MCF 10A (cell line): ENCODE measurements at regions not wholly inside any gene's neighbourhood (a gene's known extent, or its start where the extent isn't known, plus 50 kb on each side); places are given as distances from the start of the nearest gene placed in this dataset.

ENCODE experiments used
- BruUV-seq: library from RNA; stranded (reverse); fragments of 400-500 nt; replicated peaks from 2 replicates; lab custom pipeline; 2021; lab: Mats Ljungman, UMichigan
- CTCF ChIA-PET: fragments of 300-600 bp; sonication (Branson Sonifier 250); formaldehyde crosslinking; extraction: SDS; loops from one replicate; lab custom pipeline; 2021; ENCODE audit warnings: antibody characterized with exemption, inconsistent platforms; lab: Yijun Ruan, JAX
- POLR2A ChIA-PET: fragments of 300-600, 350-650 bp; sonication (Branson Sonifier 250); formaldehyde crosslinking; extraction: SDS; loops from one replicate; lab custom pipeline; 2020; ENCODE audit warnings: antibody characterized with exemption, inconsistent platforms; lab: Yijun Ruan, JAX
- DNase-seq: peaks from one replicate; pipeline ENCODE4 v3.0.0-alpha.2; 2018; ENCODE audit not compliant: unreplicated experiment
- H3K27ac Mint-ChIP-seq: one replicate; pipeline ENCODE4 v1.8.0; 2022; ENCODE audit warnings: mild to moderate bottlenecking, low read depth, mixed read lengths; ENCODE audit not compliant: unreplicated experiment
- H3K27me3 Mint-ChIP-seq: one replicate; pipeline ENCODE4 v1.8.0; 2022; ENCODE audit warnings: mixed read lengths; ENCODE audit not compliant: insufficient read depth, unreplicated experiment
- H3K36me3 Mint-ChIP-seq: one replicate; pipeline ENCODE4 v1.8.0; 2022; ENCODE audit warnings: mild to moderate bottlenecking, moderate library complexity, mixed read lengths; ENCODE audit not compliant: insufficient read depth, unreplicated experiment
- H3K4me1 Mint-ChIP-seq: one replicate; pipeline ENCODE4 v1.8.0; 2022; ENCODE audit warnings: mixed read lengths; ENCODE audit not compliant: insufficient read depth, unreplicated experiment
- H3K4me3 Mint-ChIP-seq: one replicate; pipeline ENCODE4 v1.8.0; 2022; ENCODE audit warnings: mild to moderate bottlenecking, moderate library complexity, mixed read lengths; ENCODE audit not compliant: unreplicated experiment
- H3K9me3 Mint-ChIP-seq: one replicate; pipeline ENCODE4 v1.8.0; 2022; ENCODE audit warnings: mixed read lengths; ENCODE audit not compliant: unreplicated experiment
- intact Hi-C: fragments of 100-400 bp; cut with micrococcal nuclease; formaldehyde crosslinking; loops from 2 replicates; pipeline ENCODE4 v1.14.1; 2022
- TF ChIP-seq, protein P1 (sequence below): fragments of 200-600 bp; IDR thresholded peaks from one replicate; pipeline ENCODE4 v1.8.0; 2022; ENCODE audit warnings: antibody characterized with exemption, mild to moderate bottlenecking; ENCODE audit not compliant: unreplicated experiment

DNA sequence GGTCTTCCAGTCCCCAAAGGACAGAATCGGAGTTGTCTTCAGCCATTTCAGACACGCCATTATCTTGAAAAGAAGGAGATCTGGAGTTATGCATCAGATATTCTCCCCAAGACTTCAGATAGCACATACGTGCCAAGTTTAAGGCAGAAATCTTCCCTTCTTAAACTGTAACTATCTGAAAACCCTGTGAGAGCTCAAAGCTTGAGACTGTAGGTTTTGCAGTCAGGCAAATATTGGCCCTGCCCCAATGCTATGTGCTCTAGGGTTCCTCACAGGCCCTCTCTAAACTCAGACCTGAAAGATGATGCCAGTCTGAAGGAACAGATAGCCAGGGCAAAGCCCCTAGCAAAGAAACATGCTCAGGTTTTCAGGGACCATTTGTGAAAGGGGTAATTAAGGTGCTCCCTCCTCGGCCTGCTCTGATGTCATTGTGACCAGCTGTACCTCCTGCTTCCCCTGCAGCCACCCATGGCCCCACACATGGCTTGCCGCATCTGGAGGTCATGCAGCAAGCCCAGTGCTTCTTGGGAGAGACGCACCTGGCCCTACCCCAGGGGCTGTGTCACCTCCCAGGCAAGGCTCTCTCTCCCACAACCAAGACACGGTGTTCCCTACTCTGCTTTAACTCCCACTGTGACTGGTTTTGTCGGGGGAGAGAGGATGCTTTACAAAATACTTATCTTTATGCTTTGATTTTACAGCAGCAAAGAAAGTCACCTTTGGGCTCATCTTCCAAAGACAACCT is 53.4 kb upstream of the POMGNT2 start:
- H3K36me3 Mint-ChIP-seq, result no peaks in the 10 kb centered on the region
- POLR2A ChIA-PET, result no interaction called here
- TF ChIP-seq, protein P1, sequence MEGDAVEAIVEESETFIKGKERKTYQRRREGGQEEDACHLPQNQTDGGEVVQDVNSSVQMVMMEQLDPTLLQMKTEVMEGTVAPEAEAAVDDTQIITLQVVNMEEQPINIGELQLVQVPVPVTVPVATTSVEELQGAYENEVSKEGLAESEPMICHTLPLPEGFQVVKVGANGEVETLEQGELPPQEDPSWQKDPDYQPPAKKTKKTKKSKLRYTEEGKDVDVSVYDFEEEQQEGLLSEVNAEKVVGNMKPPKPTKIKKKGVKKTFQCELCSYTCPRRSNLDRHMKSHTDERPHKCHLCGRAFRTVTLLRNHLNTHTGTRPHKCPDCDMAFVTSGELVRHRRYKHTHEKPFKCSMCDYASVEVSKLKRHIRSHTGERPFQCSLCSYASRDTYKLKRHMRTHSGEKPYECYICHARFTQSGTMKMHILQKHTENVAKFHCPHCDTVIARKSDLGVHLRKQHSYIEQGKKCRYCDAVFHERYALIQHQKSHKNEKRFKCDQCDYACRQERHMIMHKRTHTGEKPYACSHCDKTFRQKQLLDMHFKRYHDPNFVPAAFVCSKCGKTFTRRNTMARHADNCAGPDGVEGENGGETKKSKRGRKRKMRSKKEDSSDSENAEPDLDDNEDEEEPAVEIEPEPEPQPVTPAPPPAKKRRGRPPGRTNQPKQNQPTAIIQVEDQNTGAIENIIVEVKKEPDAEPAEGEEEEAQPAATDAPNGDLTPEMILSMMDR, result no peak
- no TSS peak for BruUV-seq
- no peak overlapping the region for H3K27ac Mint-ChIP-seq
- CTCF ChIA-PET, result interaction anchor here (0.6 to 12.0 kb wide), 3 partner anchors 195 to 605 kb away, joined by 3 to 262 read pairs (median 3); no protein-coding TSS in a partner anchor
- intact Hi-C loops, result no loop called here
- H3K27me3 Mint-ChIP-seq, result no peaks in the 10 kb centered on the region
- H3K9me3 Mint-ChIP-seq, result no peaks in the 10 kb centered on the region
- H3K4me1 Mint-ChIP-seq, result peaks cover 9% of the 10 kb centered on the region
- no peak overlapping the region for H3K4me3 Mint-ChIP-seq
- DNase-seq, result no peak

DNA sequence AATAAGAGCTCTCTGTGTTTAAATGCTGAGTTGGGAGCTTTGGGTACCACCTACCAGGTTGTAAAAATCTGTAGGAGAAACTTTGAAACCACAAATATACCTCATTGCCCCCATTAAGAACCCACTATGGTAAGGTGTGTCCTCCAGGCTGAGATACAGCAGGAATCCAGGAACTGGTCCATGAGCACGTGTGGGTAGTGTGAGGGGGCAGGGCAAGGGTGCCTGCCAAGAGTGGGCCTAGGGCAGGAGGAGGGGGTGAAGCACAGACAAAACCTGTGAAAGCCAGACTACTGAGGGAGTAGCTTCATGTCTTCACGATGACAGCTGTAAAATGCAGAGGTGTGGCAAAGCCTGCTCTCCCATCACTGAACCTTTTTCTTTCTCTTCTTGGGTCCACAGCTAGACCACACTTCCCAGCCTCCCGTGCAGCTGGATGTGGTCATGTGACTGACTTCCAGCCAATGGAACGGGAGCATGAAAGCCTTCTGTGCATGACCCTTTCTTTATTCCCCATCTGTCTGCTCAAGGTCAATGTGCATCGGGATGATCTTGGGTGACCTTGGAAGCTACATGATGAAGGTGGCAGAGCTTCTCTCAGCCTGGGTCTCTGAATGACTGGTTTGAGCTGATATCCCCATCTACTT is 51.1 kb upstream of the POMGNT2 start:
- CTCF ChIA-PET, result interaction anchor here (0.7 to 12.0 kb wide), 15 partner anchors 9 to 1022 kb away, joined by 3 to 262 read pairs (median 6); partner anchors contain the start of gene GASK1A
- BruUV-seq, result no TSS peak
- TF ChIP-seq, protein P1, result no peak
- Mint-ChIP-seq H3K9me3 (no peaks in the 10 kb centered on the region), H3K4me1 (peaks cover 9% of the 10 kb centered on the region), H3K36me3 (no peaks in the 10 kb centered on the region), H3K27ac (no peak overlapping the region), H3K4me3 (no peak overlapping the region), H3K27me3 (no peaks in the 10 kb centered on the region)
- no peak for DNase-seq
- intact Hi-C loops, result no loop called here
- POLR2A ChIA-PET, result interaction anchor here (0.6 to 3.7 kb wide), 2 partner anchors 138 to 195 kb away, joined by 4 to 20 read pairs; no protein-coding TSS in a partner anchor

DNA sequence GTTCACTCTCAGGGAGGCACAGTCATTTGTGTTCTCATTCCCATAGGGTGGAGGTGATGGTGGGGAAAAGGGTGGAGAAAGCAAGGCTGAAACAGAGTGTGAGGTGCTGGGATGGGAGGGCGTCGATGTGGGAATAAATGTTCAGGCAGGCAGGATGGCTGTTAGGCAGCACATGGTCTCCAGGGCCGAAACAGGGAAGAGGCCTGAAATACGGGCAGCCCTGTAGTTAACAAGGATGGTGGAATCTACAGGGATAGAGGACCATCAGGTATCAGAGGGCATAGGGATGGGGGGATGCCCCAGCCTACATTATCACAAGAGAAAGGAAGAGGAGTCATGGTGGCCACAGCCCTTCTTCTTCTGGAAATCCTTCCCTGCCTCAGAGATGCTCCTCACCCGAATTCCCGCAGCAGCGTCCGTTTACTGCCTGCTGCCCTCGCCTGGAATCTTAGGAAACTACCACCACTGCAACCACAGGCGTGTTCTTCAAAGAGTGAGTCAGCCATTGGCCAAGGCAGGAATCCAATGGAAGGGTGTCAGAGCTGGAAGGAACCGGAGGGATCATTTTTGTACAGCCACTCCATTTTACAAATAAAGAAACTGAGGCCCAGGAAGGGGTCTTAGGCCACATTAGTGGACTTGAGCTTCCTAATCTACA is 49.7 kb upstream of the POMGNT2 start:
- Mint-ChIP-seq H3K27me3 (peaks cover 12% of the 10 kb centered on the region), H3K9me3 (no peaks in the 10 kb centered on the region), H3K36me3 (no peaks in the 10 kb centered on the region), H3K4me3 (no peak overlapping the region), H3K4me1 (peaks cover 9% of the 10 kb centered on the region), H3K27ac (no peak overlapping the region)
- ChIA-PET POLR2A (interaction anchor here (0.7 to 3.7 kb wide), 3 partner anchors 135 to 207 kb away, joined by 3 to 20 read pairs (median 3); no protein-coding TSS in a partner anchor), CTCF (interaction anchor here (0.6 to 12.0 kb wide), 33 partner anchors 8 to 393 kb away, joined by 3 to 262 read pairs (median 4); partner anchors contain the start of gene GASK1A)
- DNase-seq, result peak; percentile 88
- intact Hi-C loops, result loop anchor here (1.0 kb wide), 1 partner anchor 194 kb away; no protein-coding TSS in a partner anchor
- BruUV-seq, result no TSS peak
- TF ChIP-seq, protein P1, result peak; percentile 66
